SK-N-MC (cell line): ENCODE measurements at regions not wholly inside any gene's neighbourhood (a gene's known extent, or its start where the extent isn't known, plus 50 kb on each side); places are given as distances from the start of the nearest gene placed in this dataset.

Experiments used
- DNase-seq: peaks from one replicate; pipeline ENCODE4 v3.0.0-alpha.2; 2011; ENCODE audit warnings: low read depth, low spot score
- H3K27ac ChIP-seq: fragments of 200-600 bp; sonication (generic); 2 replicates; pipeline ENCODE4 v1.5.1; 2016; ENCODE audit warnings: mixed run types
- H3K36me3 ChIP-seq: fragments of 200-600 bp; sonication (generic); 2 replicates; pipeline ENCODE4 v1.6.1; 2017; ENCODE audit warnings: antibody characterized with exemption, low read length, mixed read lengths; ENCODE audit not compliant: insufficient read depth
- H3K4me3 ChIP-seq: fragments of 200-600 bp; sonication (generic); 2 replicates; pipeline ENCODE4 v1.5.1; 2016
- H3K9ac ChIP-seq: fragments of 200-600 bp; sonication (generic); 2 replicates; pipeline ENCODE4 v1.8.0; 2017; ENCODE audit warnings: mixed run types, mixed read lengths; ENCODE audit not compliant: insufficient read length
- H3K9me3 ChIP-seq: fragments of 200-600 bp; sonication (generic); 2 replicates; pipeline ENCODE4 v1.6.1; 2017; ENCODE audit warnings: low read depth, mild to moderate bottlenecking, antibody characterized with exemption, low read length, moderate library complexity, mixed read lengths
- EZH2 ChIP-seq: fragments of 200-600 bp; sonication (generic); IDR thresholded peaks from one replicate; pipeline ENCODE4 v1.6.1; 2017; ENCODE audit warnings: antibody characterized with exemption
- FOXP2 ChIP-seq: optimal IDR thresholded peaks from 2 replicates; pipeline ENCODE3; 2011; ENCODE audit warnings: mild to moderate bottlenecking, moderate library complexity; ENCODE audit not compliant: insufficient read depth; ENCODE audit errors: extremely low read length, control extremely low read depth
- POLR2AphosphoS5 ChIP-seq: IDR thresholded peaks from 2 replicates; pipeline ENCODE4 v1.6.1; 2012; ENCODE audit warnings: mild to moderate bottlenecking, low read depth, low read length, borderline replicate concordance

DNA sequence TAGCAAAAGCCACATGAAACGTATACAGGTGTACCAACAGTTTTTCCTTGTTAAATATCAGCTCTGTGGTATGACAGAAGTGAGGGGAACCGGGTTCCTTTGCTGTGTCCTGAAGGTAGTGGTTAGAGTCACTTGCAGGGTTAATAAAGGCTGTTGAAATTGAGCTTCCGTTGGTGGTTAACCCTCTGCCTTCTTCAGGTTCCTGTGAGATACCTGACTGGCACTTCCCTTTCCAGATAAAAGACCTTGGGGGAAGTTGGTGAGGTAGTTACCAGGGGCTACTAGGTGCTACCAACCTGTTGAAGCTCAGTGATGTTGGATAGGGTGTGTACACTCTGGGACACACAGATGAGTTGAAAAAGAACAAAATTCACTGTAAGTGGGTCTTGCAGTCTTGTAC lies 384.1 kb downstream of the GATA3 start:
- Histone ChIP-seq H3K27ac (no peak overlapping the region), H3K4me3 (no peak overlapping the region), H3K9ac (no peak overlapping the region), H3K9me3 (no peaks in the 10 kb centered on the region), H3K36me3 (no peaks in the 10 kb centered on the region)
- no peak for DNase-seq
- no peak for TF ChIP-seq FOXP2
- no peak for TF ChIP-seq POLR2AphosphoS5
- no peak for TF ChIP-seq EZH2

DNA sequence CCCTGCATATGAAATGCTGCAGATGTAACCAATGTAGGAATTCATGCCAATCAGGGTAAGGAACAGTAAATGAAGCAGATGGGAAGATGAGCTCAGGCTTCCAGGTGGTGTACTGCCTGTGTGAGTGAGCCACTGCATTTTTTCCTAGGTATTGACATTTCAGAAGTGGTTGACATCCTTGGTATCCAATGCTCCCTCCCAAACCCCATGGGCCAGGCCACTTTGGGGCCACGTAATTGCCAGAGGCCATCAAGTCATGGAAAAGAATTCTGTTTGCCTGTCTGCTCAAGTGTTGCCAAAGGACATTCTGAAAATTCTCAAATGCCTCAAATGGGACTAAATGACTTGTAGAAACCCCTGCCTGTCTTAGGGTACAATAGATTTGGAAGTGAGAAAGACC lies 384.6 kb downstream of the GATA3 start:
- no peaks in the 10 kb centered on the region for H3K36me3 ChIP-seq
- no peak overlapping the region for H3K9ac ChIP-seq
- H3K4me3 ChIP-seq, result no peak overlapping the region
- no peak for DNase-seq
- H3K9me3 ChIP-seq, result no peaks in the 10 kb centered on the region
- H3K27ac ChIP-seq, result no peak overlapping the region
- TF ChIP-seq POLR2AphosphoS5, result no peak

DNA sequence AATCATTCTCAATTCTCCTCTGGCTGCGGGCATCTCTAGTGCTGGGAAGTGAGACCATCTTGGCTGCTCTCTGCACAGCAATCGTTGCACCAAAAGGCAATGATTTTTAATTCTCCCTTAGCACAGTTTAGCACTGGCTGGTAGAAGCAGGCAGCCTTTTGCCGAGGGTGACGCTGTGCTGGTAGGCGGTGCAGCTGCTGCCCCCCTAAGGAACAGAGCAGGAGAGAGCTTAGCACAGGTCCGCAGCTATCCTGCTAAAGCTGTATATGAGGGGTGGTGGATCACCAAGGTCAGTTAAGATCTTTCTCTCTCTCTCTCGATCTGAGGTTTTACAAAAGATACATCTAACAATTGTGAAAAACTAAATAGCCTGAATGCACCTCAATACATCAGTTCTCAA lies 390.1 kb downstream of the GATA3 start:
- no peak for DNase-seq
- no peaks in the 10 kb centered on the region for H3K9me3 ChIP-seq
- TF ChIP-seq FOXP2 (no peak), POLR2AphosphoS5 (no peak), EZH2 (no peak)
- H3K9ac ChIP-seq, result no peak overlapping the region
- no peaks in the 10 kb centered on the region for H3K36me3 ChIP-seq
- no peak overlapping the region for H3K27ac ChIP-seq
- H3K4me3 ChIP-seq, result no peak overlapping the region

DNA sequence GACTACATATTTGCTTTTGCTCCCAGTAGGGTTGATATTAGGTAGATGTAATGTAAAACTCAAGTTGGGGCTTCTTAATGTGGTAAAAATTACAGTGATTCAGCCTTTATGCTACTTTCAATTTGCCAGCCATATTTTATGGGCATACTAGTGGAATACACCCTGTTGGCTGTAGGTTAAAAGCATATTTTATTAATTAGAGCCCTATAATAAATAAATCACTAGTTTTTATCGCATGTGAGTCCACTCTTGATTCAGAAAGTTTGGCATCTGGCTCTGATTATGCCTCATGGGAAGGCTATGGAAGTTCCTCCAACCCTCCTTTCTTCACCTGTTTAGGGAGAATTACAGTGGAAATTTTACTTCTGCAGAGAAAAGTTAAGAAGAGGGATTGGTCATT lies 390.9 kb downstream of the GATA3 start:
- no peak overlapping the region for H3K9ac ChIP-seq
- no peaks in the 10 kb centered on the region for H3K36me3 ChIP-seq
- no peak overlapping the region for H3K27ac ChIP-seq
- no peaks in the 10 kb centered on the region for H3K9me3 ChIP-seq
- DNase-seq, result no peak
- H3K4me3 ChIP-seq, result no peak overlapping the region
- TF ChIP-seq FOXP2, result no peak
- TF ChIP-seq EZH2, result no peak
- TF ChIP-seq POLR2AphosphoS5, result no peak

DNA sequence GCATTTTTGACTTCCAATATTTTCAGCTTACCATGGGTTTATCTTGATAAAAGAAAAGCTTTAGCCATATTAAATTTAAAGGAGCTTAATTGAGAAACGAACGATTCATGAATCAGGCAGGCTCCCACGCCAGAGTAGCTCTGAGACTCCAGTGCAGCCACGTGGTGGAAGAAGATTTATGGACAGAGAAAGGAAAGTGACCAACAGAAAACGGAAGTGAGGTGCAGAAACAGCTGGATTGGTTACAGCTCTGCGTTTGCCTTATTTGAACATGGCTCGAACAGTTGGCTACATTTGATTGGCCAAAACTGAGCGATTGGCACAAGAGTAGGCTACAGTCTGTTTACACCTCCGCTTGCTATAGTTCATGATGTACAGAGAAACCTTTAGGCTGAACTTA lies 395.4 kb downstream of the GATA3 start:
- H3K4me3 ChIP-seq, result no peak overlapping the region
- DNase-seq, result no peak
- H3K27ac ChIP-seq, result no peak overlapping the region
- TF ChIP-seq FOXP2, result no peak
- TF ChIP-seq POLR2AphosphoS5, result no peak
- H3K9me3 ChIP-seq, result no peaks in the 10 kb centered on the region
- H3K9ac ChIP-seq, result no peak overlapping the region
- no peaks in the 10 kb centered on the region for H3K36me3 ChIP-seq

DNA sequence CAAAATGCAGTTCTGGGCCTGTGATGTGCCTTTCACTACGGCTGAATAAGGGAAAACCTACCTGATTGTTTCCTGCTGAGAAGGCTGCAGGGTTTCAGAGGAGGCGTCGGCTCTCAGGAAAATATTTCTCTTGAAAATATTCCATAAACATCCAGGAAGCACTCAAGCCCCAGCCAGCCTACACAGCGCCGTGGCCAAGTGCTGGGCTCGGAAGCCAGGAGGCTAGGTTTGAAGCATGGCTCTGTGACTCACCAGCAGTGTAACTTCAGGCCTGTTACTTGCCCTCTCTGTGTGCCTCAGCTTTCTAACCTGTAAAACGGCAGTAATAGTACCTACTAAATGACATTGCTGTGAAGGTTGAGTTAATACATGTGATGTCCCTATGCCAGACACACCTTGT lies 399.1 kb downstream of the GATA3 start:
- TF ChIP-seq FOXP2, result no peak
- TF ChIP-seq EZH2, result no peak
- TF ChIP-seq POLR2AphosphoS5, result no peak
- Histone ChIP-seq H3K27ac (no peak overlapping the region), H3K9ac (no peak overlapping the region), H3K4me3 (no peak overlapping the region), H3K36me3 (no peaks in the 10 kb centered on the region), H3K9me3 (no peaks in the 10 kb centered on the region)
- no peak for DNase-seq

DNA sequence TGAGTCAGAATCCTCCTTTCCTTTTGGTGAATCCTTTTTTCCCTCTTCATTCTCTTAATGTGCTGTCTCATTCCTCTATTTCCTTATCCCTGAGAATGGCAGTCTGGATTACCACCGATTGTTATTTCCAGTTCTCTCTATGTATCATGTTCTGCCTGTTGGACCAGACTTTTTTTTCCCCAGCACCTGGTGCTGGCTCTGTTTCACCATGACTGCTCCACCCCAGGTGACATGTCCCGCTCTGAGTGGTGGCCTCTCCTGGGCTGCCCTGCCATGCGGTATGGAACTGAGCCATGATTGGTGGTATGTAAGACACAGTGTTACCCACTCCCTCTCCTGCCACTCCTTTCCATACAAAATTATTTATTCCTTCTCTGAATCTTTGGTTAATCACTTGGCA lies 399.9 kb downstream of the GATA3 start:
- Histone ChIP-seq H3K9ac (no peak overlapping the region), H3K27ac (no peak overlapping the region), H3K9me3 (no peaks in the 10 kb centered on the region), H3K36me3 (no peaks in the 10 kb centered on the region), H3K4me3 (no peak overlapping the region)
- DNase-seq, result no peak
- TF ChIP-seq EZH2 (no peak), FOXP2 (no peak), POLR2AphosphoS5 (no peak)

DNA sequence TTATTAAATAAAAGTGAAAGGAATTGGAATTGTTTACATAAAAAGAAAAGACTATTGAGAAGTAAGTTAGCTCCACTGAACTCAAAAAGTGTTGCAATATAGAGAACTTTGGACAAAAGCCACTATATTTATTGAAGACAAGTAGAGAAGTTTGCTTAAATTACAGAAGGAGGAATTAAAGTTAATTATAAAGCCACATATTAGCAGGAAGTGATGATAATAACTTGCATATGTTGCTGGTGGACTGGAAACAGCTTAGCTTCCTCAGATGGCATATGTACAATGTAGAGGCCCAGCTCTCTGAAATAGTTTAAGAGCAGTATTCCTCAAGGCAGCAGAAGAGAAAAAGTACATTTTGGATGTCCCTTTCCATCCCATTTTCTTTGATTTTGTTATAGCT lies 400.7 kb downstream of the GATA3 start:
- H3K9me3 ChIP-seq, result no peaks in the 10 kb centered on the region
- no peaks in the 10 kb centered on the region for H3K36me3 ChIP-seq
- no peak for TF ChIP-seq FOXP2
- TF ChIP-seq EZH2, result no peak
- TF ChIP-seq POLR2AphosphoS5, result no peak; the same call in 1 of the 2 replicates
- peak overlapping the region; percentile 33; the same call in 1 of the 2 replicates for H3K4me3 ChIP-seq
- H3K27ac ChIP-seq, result peak overlapping the region; percentile 79
- no peak overlapping the region for H3K9ac ChIP-seq
- peak; percentile 14 for DNase-seq

DNA sequence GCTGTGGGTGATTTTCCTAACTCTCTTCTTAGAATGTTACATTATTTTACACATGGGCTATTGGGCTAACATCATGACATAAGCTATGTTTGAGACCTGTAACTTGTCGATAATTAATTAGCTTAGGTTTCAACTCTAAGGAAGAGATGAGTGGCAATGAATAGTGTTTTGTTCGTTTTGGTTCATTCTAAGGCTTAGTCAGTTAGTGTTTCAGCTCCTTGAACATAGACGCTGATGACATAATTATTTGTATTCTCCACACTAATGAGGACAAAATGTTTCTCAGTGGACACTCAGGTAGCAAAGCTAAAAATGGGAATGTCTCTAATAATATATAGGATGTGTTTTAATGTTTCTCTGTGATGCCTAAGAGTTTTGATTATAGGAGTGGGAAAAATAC lies 401.9 kb downstream of the GATA3 start:
- H3K9ac ChIP-seq, result no peak overlapping the region
- no peaks in the 10 kb centered on the region for H3K36me3 ChIP-seq
- DNase-seq, result no peak
- no peak overlapping the region for H3K27ac ChIP-seq
- TF ChIP-seq POLR2AphosphoS5 (no peak), FOXP2 (no peak), EZH2 (no peak)
- H3K4me3 ChIP-seq, result no peak overlapping the region
- H3K9me3 ChIP-seq, result no peaks in the 10 kb centered on the region
